GM21360 (cell line): ENCODE measurements at regions not wholly inside any gene's neighbourhood (a gene's known extent, or its start where the extent isn't known, plus 50 kb on each side); places are given as distances from the start of the nearest gene placed in this dataset.

Experiments
- ATAC-seq: cut with Tn5 transposase; IDR thresholded peaks from one replicate; pipeline ENCODE4 v1.9.1; 2021; ENCODE audit warnings: mild to moderate bottlenecking, moderate library complexity; ENCODE audit not compliant: unreplicated experiment

- no peak for ATAC-seq
These were observed 317.6 kb upstream of the PROX1 start for GRCh38 chr1:213669964-213670691.

- no peak for ATAC-seq
These were observed 317.1 kb upstream of the PROX1 start for GRCh38 chr1:213670692-213671023.

- no peak for ATAC-seq
These were observed 312.7 kb upstream of the PROX1 start for GRCh38 chr1:213675043-213675442.

GRCh38 chr1:213676736-213677135 lies 311.0 kb upstream of the PROX1 start:
- ATAC-seq = no peak

GRCh38 chr1:213678348-213678747 lies 309.4 kb upstream of the PROX1 start:
- ATAC-seq = no peak

GRCh38 chr1:213678753-213679152 lies 309.0 kb upstream of the PROX1 start:
- no peak for ATAC-seq

- ATAC-seq = no peak
These were observed 308.6 kb upstream of the PROX1 start for GRCh38 chr1:213679153-213679552.

GRCh38 chr1:213680677-213681325 lies 307.0 kb upstream of the PROX1 start:
- no peak for ATAC-seq

- ATAC-seq = no peak
These were observed 305.9 kb upstream of the PROX1 start for GRCh38 chr1:213681788-213682340.

- ATAC-seq = no peak
These were observed 304.2 kb upstream of the PROX1 start for GRCh38 chr1:213683529-213683928.

- no peak for ATAC-seq
These were observed 303.3 kb upstream of the PROX1 start for GRCh38 chr1:213684454-213684853.

- no peak for ATAC-seq
These were observed 301.7 kb upstream of the PROX1 start for GRCh38 chr1:213685992-213686582.

GRCh38 chr1:213686983-213687382 lies 300.8 kb upstream of the PROX1 start:
- no peak for ATAC-seq

- ATAC-seq = no peak
These were observed 299.9 kb upstream of the PROX1 start for GRCh38 chr1:213687832-213688231.

- ATAC-seq = no peak
These were observed 299.1 kb upstream of the PROX1 start for GRCh38 chr1:213688655-213689054.

GRCh38 chr1:213689260-213689659 lies 298.5 kb upstream of the PROX1 start:
- no peak for ATAC-seq

- no peak for ATAC-seq
These were observed 297.3 kb upstream of the PROX1 start for GRCh38 chr1:213690341-213690917.

- no peak for ATAC-seq
These were observed 295.5 kb upstream of the PROX1 start for GRCh38 chr1:213692321-213692720.

GRCh38 chr1:213693864-213694263 lies 293.9 kb upstream of the PROX1 start:
- ATAC-seq = no peak

- no peak for ATAC-seq
These were observed 290.5 kb upstream of the PROX1 start for GRCh38 chr1:213697192-213697802.

GRCh38 chr1:213698092-213698702 lies 289.6 kb upstream of the PROX1 start:
- ATAC-seq = no peak
